Loucy (cell line): ENCODE measurements at regions not wholly inside any gene's neighbourhood (a gene's known extent, or its start where the extent isn't known, plus 50 kb on each side); places are given as distances from the start of the nearest gene placed in this dataset.

ENCODE experiments used
- H2AFZ ChIP-seq: fragments of 200-600 bp; sonication (generic); 2 replicates; pipeline ENCODE4 v1.6.0; 2016; ENCODE audit warnings: antibody characterized with exemption, mild to moderate bottlenecking, low read length, moderate library complexity
- H3F3A ChIP-seq: fragments of 200-600 bp; 2 replicates; pipeline ENCODE4 v1.6.0; 2016; ENCODE audit warnings: antibody characterized with exemption, low read depth, mild to moderate bottlenecking
- H3K27me3 ChIP-seq: fragments of 200-600 bp; sonication (generic); 2 replicates; pipeline ENCODE4 v1.6.1; 2014; ENCODE audit warnings: low read length, mild to moderate bottlenecking; ENCODE audit not compliant: insufficient read depth, poor library complexity, severe bottlenecking
- H3K36me3 ChIP-seq: fragments of 200-600 bp; sonication (generic); 2 replicates; pipeline ENCODE4 v1.6.1; 2016; ENCODE audit warnings: low read length; ENCODE audit not compliant: insufficient read depth
- H3K4me1 ChIP-seq: fragments of 200-600 bp; sonication (generic); 2 replicates; pipeline ENCODE4 v1.5.1; 2014; ENCODE audit warnings: low read length, mild to moderate bottlenecking; ENCODE audit not compliant: insufficient read depth, poor library complexity, severe bottlenecking
- H3K4me2 ChIP-seq: fragments of 200-600 bp; sonication (generic); 2 replicates; pipeline ENCODE4 v1.6.0; 2014; ENCODE audit warnings: antibody characterized with exemption, low read length, low read depth, mild to moderate bottlenecking; ENCODE audit not compliant: poor library complexity, severe bottlenecking
- H3K4me3 ChIP-seq: fragments of 200-600 bp; sonication (generic); 2 replicates; pipeline ENCODE4 v1.5.1; 2014; ENCODE audit warnings: low read length, mild to moderate bottlenecking, mixed read lengths; ENCODE audit not compliant: poor library complexity, severe bottlenecking
- H3K79me2 ChIP-seq: fragments of 200-600 bp; sonication (generic); 2 replicates; pipeline ENCODE4 v1.6.1; 2014; ENCODE audit warnings: low read length; ENCODE audit not compliant: insufficient read depth
- H3K9ac ChIP-seq: fragments of 200-600 bp; sonication (generic); 2 replicates; pipeline ENCODE4 v1.6.0; 2014; ENCODE audit warnings: mild to moderate bottlenecking, low read depth, low read length, moderate library complexity; ENCODE audit not compliant: poor library complexity, severe bottlenecking
- H3K9me2 ChIP-seq: fragments of 200-600 bp; sonication (generic); replicated peaks from 2 replicates; pipeline ENCODE4 v1.6.1; 2016; ENCODE audit warnings: low read depth, low read length, mixed read lengths
- H3K9me3 ChIP-seq: fragments of 200-600 bp; sonication (generic); 2 replicates; pipeline ENCODE4 v1.6.1; 2014; ENCODE audit warnings: mild to moderate bottlenecking, antibody characterized with exemption, low read length, low read depth; ENCODE audit not compliant: insufficient read depth
- H4K20me1 ChIP-seq: fragments of 200-600 bp; sonication (generic); 2 replicates; pipeline ENCODE4 v1.6.0; 2014; ENCODE audit warnings: antibody characterized with exemption, low read length, mild to moderate bottlenecking; ENCODE audit not compliant: insufficient read depth, poor library complexity, severe bottlenecking
- CTCF ChIP-seq: fragments of 200-600 bp; sonication (generic); conservative IDR thresholded peaks from 2 replicates; pipeline ENCODE4 v1.5.1; 2014; ENCODE audit warnings: mild to moderate bottlenecking, antibody characterized with exemption, low read length
- EZH2phosphoT487 ChIP-seq: fragments of 200-600 bp; IDR thresholded peaks from 2 replicates; pipeline ENCODE4 v1.6.1; 2018; ENCODE audit warnings: antibody characterized with exemption, mild to moderate bottlenecking, moderate library complexity, borderline replicate concordance

- Histone ChIP-seq H3K4me3 (no peak overlapping the region), H3K4me1 (no peaks in the 10 kb centered on the region), H3K9me3 (no peaks in the 10 kb centered on the region), H3K4me2 (no peak overlapping the region), H3K27me3 (no peaks in the 10 kb centered on the region), H4K20me1 (no peaks in the 10 kb centered on the region), H3K36me3 (no peaks in the 10 kb centered on the region), H3K79me2 (no peaks in the 10 kb centered on the region), H3K9ac (no peak overlapping the region), H3K9me2 (no peaks in the 10 kb centered on the region), H3F3A (no peaks in the 10 kb centered on the region), H2AFZ (no peak overlapping the region)
- TF ChIP-seq EZH2phosphoT487 (no peak), CTCF (no peak)
These were observed 199.4 kb upstream of the CCND2 start for GRCh38 chr12:4074129-4074528.

DNA sequence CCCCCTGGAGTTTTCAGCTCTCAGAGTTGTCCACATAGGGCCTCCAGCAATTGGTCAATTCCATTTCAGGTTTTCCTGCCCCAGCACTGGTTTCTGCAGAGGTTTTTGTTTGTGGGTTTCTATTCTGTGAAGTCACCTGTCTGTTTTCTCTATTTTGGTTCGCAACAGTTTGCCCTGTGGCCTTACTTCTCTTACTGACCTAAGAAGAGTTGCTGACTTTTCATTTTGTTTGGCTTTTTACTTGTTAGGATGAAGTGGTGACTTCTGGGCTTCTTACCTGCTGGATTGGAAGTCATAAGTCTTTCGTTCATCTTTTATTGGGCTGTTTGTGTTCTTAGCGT is 196.4 kb upstream of the PARP11 start:
- Histone ChIP-seq H3K9me2 (no peaks in the 10 kb centered on the region), H3K4me3 (no peak overlapping the region), H3F3A (no peaks in the 10 kb centered on the region), H3K9ac (no peak overlapping the region), H3K4me1 (no peaks in the 10 kb centered on the region), H3K36me3 (no peaks in the 10 kb centered on the region), H3K9me3 (no peaks in the 10 kb centered on the region), H3K4me2 (no peak overlapping the region), H3K27me3 (peaks cover 8% of the 10 kb centered on the region), H3K79me2 (no peaks in the 10 kb centered on the region), H4K20me1 (no peaks in the 10 kb centered on the region), H2AFZ (peak overlapping the region; percentile 74)
- TF ChIP-seq CTCF (no peak), EZH2phosphoT487 (no peak)

- H3K27me3 ChIP-seq: peaks cover 8% of the 10 kb centered on the region
- H3K36me3 ChIP-seq: no peaks in the 10 kb centered on the region
- H3K79me2 ChIP-seq: no peaks in the 10 kb centered on the region
- H3K9me3 ChIP-seq: no peaks in the 10 kb centered on the region
- no peaks in the 10 kb centered on the region for H3K9me2 ChIP-seq
- H3K4me1 ChIP-seq: no peaks in the 10 kb centered on the region
- no peak overlapping the region for H3K4me2 ChIP-seq
- no peak overlapping the region for H3K9ac ChIP-seq
- TF ChIP-seq CTCF (no peak), EZH2phosphoT487 (no peak)
- H2AFZ ChIP-seq: peak overlapping the region; percentile 74
- H3K4me3 ChIP-seq: no peak overlapping the region
- no peaks in the 10 kb centered on the region for H4K20me1 ChIP-seq
- H3F3A ChIP-seq: no peaks in the 10 kb centered on the region
These were observed 195.9 kb upstream of the PARP11 start for GRCh38 chr12:4068981-4069669.
